GM23338 (cell line): ENCODE measurements at regions not wholly inside any gene's neighbourhood (a gene's known extent, or its start where the extent isn't known, plus 50 kb on each side); places are given as distances from the start of the nearest gene placed in this dataset.

ENCODE experiments used
- ATAC-seq: fragments of 200-7000 bp; cut with Tn5 transposase; 3 replicates; pipeline ENCODE4 v1.9.1; 2020
- DNase-seq: peaks from one replicate; pipeline ENCODE4 v3.0.0-alpha.2; 2015; ENCODE audit warnings: low spot score
- H2AFZ ChIP-seq: fragments of 200-600 bp; sonication (generic); 2 replicates; pipeline ENCODE4 v1.8.0; 2016; ENCODE audit warnings: antibody characterized with exemption, mild to moderate bottlenecking, moderate library complexity
- H3F3A ChIP-seq: fragments of 200-600 bp; sonication (generic); replicated peaks from 2 replicates; pipeline ENCODE4 v1.8.0; 2017; ENCODE audit warnings: antibody characterized with exemption, mixed run types, low read depth
- H3K27ac ChIP-seq: fragments of 200-600 bp; sonication (generic); 2 replicates; pipeline ENCODE4 v1.6.1; 2016; ENCODE audit warnings: low read depth
- H3K27me3 ChIP-seq: fragments of 200-600 bp; sonication (generic); 2 replicates; pipeline ENCODE4 v1.8.0; 2016; ENCODE audit warnings: mild to moderate bottlenecking, mixed run types, moderate library complexity; ENCODE audit not compliant: insufficient read depth
- H3K36me3 ChIP-seq: fragments of 200-600 bp; sonication (generic); 2 replicates; pipeline ENCODE4 v1.8.0; 2016; ENCODE audit warnings: mild to moderate bottlenecking; ENCODE audit not compliant: insufficient read depth
- H3K4me1 ChIP-seq: fragments of 200-600 bp; sonication (generic); 2 replicates; pipeline ENCODE4 v1.8.0; 2016; ENCODE audit warnings: mild to moderate bottlenecking, moderate library complexity; ENCODE audit not compliant: insufficient read depth
- H3K4me2 ChIP-seq: fragments of 200-600 bp; sonication (generic); 2 replicates; pipeline ENCODE4 v1.7.1; 2017; ENCODE audit warnings: mixed run types
- H3K4me3 ChIP-seq: fragments of 200-600 bp; sonication (generic); 2 replicates; pipeline ENCODE4 v1.6.1; 2016; ENCODE audit warnings: mixed run types
- H3K79me2 ChIP-seq: fragments of 200-600 bp; sonication (generic); replicated peaks from 2 replicates; pipeline ENCODE4 v1.8.0; 2017; ENCODE audit warnings: mild to moderate bottlenecking; ENCODE audit not compliant: insufficient read depth
- H3K9me2 ChIP-seq: fragments of 200-600 bp; sonication (generic); 2 replicates; pipeline ENCODE4 v1.8.0; 2017; ENCODE audit not compliant: insufficient read depth
- H4K20me1 ChIP-seq: fragments of 200-600 bp; sonication (generic); replicated peaks from 2 replicates; pipeline ENCODE4 v1.8.0; 2017; ENCODE audit warnings: mild to moderate bottlenecking; ENCODE audit not compliant: insufficient read depth
- H3K27ac Mint-ChIP-seq: 2 replicates; pipeline ENCODE4 v1.8.0; 2020; ENCODE audit warnings: inconsistent platforms, mild to moderate bottlenecking, moderate library complexity, mixed read lengths
- H3K27me3 Mint-ChIP-seq: 3 replicates; pipeline ENCODE4 v1.8.0; 2022; ENCODE audit warnings: low read depth, mild to moderate bottlenecking, moderate library complexity, mixed read lengths, inconsistent platforms; ENCODE audit not compliant: insufficient read depth, poor library complexity
- H3K36me3 Mint-ChIP-seq: 3 replicates; pipeline ENCODE4 v1.8.0; 2021; ENCODE audit warnings: low read depth, mild to moderate bottlenecking, inconsistent platforms, moderate library complexity, mixed read lengths
- H3K4me1 Mint-ChIP-seq: 3 replicates; pipeline ENCODE4 v1.8.0; 2020; ENCODE audit warnings: mild to moderate bottlenecking, inconsistent platforms, mixed read lengths
- H3K4me3 Mint-ChIP-seq: 3 replicates; pipeline ENCODE4 v1.8.0; 2021; ENCODE audit warnings: moderate library complexity, mild to moderate bottlenecking, inconsistent platforms, mixed read lengths
- H3K9me3 Mint-ChIP-seq: 3 replicates; pipeline ENCODE4 v1.8.0; 2020; ENCODE audit warnings: moderate library complexity, mild to moderate bottlenecking, inconsistent platforms, mixed read lengths
- CREB1 ChIP-seq: fragments of 250-450 bp; sonication (Bioruptor Pico); IDR thresholded peaks from 2 replicates; pipeline ENCODE4 v1.5.0; 2020; ENCODE audit warnings: low read depth, mild to moderate bottlenecking, moderate library complexity
- EZH2 ChIP-seq: fragments of 200-600 bp; sonication (generic); IDR thresholded peaks from one replicate; pipeline ENCODE4 v1.8.0; 2017; ENCODE audit warnings: antibody characterized with exemption, mild to moderate bottlenecking, low read depth; ENCODE audit not compliant: unreplicated experiment
- EZH2phosphoT487 ChIP-seq: fragments of 200-600 bp; sonication (generic); IDR thresholded peaks from one replicate; pipeline ENCODE4 v1.8.1; 2018; ENCODE audit warnings: antibody characterized with exemption; ENCODE audit not compliant: unreplicated experiment
- JUNB ChIP-seq: IDR thresholded peaks from one replicate; pipeline ENCODE4 v1.6.1; 2016; ENCODE audit warnings: antibody characterized with exemption; ENCODE audit not compliant: unreplicated experiment
- NANOG ChIP-seq: IDR thresholded peaks from 2 replicates; pipeline ENCODE4 v1.6.1; 2016; ENCODE audit warnings: antibody characterized with exemption, borderline replicate concordance
- POLR2AphosphoS5 ChIP-seq: IDR thresholded peaks from 2 replicates; pipeline ENCODE4 v1.6.1; 2016; ENCODE audit warnings: antibody characterized with exemption, low read depth
- STAT1 ChIP-seq: IDR thresholded peaks from one replicate; pipeline ENCODE4 v1.6.1; 2016; ENCODE audit warnings: antibody characterized with exemption; ENCODE audit not compliant: unreplicated experiment
- ZNF114 ChIP-seq: fragments of 250-450 bp; sonication (Bioruptor Pico); IDR thresholded peaks from 2 replicates; pipeline ENCODE4 v1.5.0; 2020; ENCODE audit warnings: mild to moderate bottlenecking, moderate library complexity
- ZNF331 ChIP-seq: fragments of 250-450 bp; sonication (Bioruptor Pico); IDR thresholded peaks from 2 replicates; pipeline ENCODE4 v1.5.0; 2020; ENCODE audit warnings: low read depth, mild to moderate bottlenecking, moderate library complexity
- TF ChIP-seq, protein P1 (sequence below): IDR thresholded peaks from one replicate; pipeline ENCODE4 v1.6.1; 2018; ENCODE audit warnings: antibody characterized with exemption; ENCODE audit not compliant: unreplicated experiment
- TF ChIP-seq, protein P2 (sequence below), 2 experiments: fragments of 200-600 bp in 1 of 2; sonication (generic) in 1 of 2; conservative IDR thresholded peaks; 2 replicates each; pipeline versions ENCODE4 v1.5.1 to v1.6.1; 2016 to 2017; ENCODE audit warnings: antibody characterized with exemption in 2 of 2, low read depth in 2 of 2, mild to moderate bottlenecking in 2 of 2, moderate library complexity in 1 of 2
- TF ChIP-seq, protein P3 (sequence below): fragments of 250-450 bp; sonication (Bioruptor Pico); IDR thresholded peaks from 2 replicates; pipeline ENCODE4 v1.5.0; 2020; ENCODE audit warnings: mild to moderate bottlenecking, moderate library complexity
- TF ChIP-seq, protein P4 (sequence below): IDR thresholded peaks from 2 replicates; pipeline ENCODE4 v1.6.1; 2016; ENCODE audit warnings: antibody characterized with exemption

DNA sequence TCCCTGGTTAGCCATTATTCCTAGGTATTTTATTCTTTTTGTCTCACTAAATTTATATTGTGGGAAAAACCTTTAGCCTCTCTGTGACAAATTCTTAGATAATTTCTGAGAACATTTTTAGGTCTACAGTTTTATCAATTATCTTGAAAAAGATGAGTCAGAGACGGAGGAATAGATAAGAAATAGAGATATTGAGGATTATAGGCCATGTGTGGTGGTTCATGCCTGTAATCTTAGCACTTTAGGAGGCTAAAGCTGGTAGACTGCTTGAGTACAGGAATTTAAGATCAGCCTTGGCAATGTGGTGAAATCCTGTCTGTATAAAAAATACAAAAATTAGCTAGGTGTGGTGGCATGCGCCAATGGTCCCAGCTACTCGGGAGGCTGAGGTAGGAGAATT lies 960.2 kb downstream of the SQOR start:
- no peaks in the 10 kb centered on the region; the same call in none of the 2 replicates for H3K9me2 ChIP-seq
- no peaks in the 10 kb centered on the region for H3K79me2 ChIP-seq
- no peaks in the 10 kb centered on the region for H3K4me1 ChIP-seq
- Mint-ChIP-seq H3K9me3 (peaks cover 48% of the 10 kb centered on the region), H3K27me3 (no peaks in the 10 kb centered on the region), H3K4me3 (no peak overlapping the region), H3K27ac (no peak overlapping the region), H3K36me3 (no peaks in the 10 kb centered on the region), H3K4me1 (no peaks in the 10 kb centered on the region)
- no peak overlapping the region for H3K4me2 ChIP-seq
- no peak overlapping the region for H3K27ac ChIP-seq
- TF ChIP-seq EZH2 (no peak), POLR2AphosphoS5 (no peak), ZNF331 (CRISPR knock-in tag) (no peak), JUNB (no peak), NANOG (no peak), STAT1 (no peak), EZH2phosphoT487 (no peak), CREB1 (no peak), ZNF114 (CRISPR knock-in tag) (no peak)
- TF ChIP-seq, protein P1, sequence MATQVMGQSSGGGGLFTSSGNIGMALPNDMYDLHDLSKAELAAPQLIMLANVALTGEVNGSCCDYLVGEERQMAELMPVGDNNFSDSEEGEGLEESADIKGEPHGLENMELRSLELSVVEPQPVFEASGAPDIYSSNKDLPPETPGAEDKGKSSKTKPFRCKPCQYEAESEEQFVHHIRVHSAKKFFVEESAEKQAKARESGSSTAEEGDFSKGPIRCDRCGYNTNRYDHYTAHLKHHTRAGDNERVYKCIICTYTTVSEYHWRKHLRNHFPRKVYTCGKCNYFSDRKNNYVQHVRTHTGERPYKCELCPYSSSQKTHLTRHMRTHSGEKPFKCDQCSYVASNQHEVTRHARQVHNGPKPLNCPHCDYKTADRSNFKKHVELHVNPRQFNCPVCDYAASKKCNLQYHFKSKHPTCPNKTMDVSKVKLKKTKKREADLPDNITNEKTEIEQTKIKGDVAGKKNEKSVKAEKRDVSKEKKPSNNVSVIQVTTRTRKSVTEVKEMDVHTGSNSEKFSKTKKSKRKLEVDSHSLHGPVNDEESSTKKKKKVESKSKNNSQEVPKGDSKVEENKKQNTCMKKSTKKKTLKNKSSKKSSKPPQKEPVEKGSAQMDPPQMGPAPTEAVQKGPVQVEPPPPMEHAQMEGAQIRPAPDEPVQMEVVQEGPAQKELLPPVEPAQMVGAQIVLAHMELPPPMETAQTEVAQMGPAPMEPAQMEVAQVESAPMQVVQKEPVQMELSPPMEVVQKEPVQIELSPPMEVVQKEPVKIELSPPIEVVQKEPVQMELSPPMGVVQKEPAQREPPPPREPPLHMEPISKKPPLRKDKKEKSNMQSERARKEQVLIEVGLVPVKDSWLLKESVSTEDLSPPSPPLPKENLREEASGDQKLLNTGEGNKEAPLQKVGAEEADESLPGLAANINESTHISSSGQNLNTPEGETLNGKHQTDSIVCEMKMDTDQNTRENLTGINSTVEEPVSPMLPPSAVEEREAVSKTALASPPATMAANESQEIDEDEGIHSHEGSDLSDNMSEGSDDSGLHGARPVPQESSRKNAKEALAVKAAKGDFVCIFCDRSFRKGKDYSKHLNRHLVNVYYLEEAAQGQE = no peak
- TF ChIP-seq, protein P2, sequence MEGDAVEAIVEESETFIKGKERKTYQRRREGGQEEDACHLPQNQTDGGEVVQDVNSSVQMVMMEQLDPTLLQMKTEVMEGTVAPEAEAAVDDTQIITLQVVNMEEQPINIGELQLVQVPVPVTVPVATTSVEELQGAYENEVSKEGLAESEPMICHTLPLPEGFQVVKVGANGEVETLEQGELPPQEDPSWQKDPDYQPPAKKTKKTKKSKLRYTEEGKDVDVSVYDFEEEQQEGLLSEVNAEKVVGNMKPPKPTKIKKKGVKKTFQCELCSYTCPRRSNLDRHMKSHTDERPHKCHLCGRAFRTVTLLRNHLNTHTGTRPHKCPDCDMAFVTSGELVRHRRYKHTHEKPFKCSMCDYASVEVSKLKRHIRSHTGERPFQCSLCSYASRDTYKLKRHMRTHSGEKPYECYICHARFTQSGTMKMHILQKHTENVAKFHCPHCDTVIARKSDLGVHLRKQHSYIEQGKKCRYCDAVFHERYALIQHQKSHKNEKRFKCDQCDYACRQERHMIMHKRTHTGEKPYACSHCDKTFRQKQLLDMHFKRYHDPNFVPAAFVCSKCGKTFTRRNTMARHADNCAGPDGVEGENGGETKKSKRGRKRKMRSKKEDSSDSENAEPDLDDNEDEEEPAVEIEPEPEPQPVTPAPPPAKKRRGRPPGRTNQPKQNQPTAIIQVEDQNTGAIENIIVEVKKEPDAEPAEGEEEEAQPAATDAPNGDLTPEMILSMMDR (conservative IDR thresholded peaks at IDR 0.05; ENCODE audit: low read depth in 2 of 2) = no peak
- TF ChIP-seq, protein P3, sequence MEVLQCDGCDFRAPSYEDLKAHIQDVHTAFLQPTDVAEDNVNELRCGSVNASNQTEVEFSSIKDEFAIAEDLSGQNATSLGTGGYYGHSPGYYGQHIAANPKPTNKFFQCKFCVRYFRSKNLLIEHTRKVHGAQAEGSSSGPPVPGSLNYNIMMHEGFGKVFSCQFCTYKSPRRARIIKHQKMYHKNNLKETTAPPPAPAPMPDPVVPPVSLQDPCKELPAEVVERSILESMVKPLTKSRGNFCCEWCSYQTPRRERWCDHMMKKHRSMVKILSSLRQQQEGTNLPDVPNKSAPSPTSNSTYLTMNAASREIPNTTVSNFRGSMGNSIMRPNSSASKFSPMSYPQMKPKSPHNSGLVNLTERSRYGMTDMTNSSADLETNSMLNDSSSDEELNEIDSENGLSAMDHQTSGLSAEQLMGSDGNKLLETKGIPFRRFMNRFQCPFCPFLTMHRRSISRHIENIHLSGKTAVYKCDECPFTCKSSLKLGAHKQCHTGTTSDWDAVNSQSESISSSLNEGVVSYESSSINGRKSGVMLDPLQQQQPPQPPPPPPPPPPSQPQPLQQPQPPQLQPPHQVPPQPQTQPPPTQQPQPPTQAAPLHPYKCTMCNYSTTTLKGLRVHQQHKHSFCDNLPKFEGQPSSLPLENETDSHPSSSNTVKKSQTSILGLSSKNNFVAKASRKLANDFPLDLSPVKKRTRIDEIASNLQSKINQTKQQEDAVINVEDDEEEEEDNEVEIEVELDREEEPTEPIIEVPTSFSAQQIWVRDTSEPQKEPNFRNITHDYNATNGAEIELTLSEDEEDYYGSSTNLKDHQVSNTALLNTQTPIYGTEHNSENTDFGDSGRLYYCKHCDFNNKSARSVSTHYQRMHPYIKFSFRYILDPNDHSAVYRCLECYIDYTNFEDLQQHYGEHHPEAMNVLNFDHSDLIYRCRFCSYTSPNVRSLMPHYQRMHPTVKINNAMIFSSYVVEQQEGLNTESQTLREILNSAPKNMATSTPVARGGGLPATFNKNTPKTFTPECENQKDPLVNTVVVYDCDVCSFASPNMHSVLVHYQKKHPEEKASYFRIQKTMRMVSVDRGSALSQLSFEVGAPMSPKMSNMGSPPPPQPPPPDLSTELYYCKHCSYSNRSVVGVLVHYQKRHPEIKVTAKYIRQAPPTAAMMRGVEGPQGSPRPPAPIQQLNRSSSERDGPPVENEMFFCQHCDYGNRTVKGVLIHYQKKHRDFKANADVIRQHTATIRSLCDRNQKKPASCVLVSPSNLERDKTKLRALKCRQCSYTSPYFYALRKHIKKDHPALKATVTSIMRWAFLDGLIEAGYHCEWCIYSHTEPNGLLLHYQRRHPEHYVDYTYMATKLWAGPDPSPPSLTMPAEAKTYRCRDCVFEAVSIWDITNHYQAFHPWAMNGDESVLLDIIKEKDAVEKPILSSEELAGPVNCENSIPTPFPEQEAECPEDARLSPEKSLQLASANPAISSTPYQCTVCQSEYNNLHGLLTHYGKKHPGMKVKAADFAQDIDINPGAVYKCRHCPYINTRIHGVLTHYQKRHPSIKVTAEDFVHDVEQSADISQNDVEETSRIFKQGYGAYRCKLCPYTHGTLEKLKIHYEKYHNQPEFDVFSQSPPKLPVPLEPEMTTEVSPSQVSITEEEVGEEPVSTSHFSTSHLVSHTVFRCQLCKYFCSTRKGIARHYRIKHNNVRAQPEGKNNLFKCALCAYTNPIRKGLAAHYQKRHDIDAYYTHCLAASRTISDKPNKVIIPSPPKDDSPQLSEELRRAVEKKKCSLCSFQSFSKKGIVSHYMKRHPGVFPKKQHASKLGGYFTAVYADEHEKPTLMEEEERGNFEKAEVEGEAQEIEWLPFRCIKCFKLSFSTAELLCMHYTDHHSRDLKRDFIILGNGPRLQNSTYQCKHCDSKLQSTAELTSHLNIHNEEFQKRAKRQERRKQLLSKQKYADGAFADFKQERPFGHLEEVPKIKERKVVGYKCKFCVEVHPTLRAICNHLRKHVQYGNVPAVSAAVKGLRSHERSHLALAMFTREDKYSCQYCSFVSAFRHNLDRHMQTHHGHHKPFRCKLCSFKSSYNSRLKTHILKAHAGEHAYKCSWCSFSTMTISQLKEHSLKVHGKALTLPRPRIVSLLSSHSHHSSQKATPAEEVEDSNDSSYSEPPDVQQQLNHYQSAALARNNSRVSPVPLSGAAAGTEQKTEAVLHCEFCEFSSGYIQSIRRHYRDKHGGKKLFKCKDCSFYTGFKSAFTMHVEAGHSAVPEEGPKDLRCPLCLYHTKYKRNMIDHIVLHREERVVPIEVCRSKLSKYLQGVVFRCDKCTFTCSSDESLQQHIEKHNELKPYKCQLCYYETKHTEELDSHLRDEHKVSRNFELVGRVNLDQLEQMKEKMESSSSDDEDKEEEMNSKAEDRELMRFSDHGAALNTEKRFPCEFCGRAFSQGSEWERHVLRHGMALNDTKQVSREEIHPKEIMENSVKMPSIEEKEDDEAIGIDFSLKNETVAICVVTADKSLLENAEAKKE (CRISPR knock-in tag) = no peak
- TF ChIP-seq, protein P4, sequence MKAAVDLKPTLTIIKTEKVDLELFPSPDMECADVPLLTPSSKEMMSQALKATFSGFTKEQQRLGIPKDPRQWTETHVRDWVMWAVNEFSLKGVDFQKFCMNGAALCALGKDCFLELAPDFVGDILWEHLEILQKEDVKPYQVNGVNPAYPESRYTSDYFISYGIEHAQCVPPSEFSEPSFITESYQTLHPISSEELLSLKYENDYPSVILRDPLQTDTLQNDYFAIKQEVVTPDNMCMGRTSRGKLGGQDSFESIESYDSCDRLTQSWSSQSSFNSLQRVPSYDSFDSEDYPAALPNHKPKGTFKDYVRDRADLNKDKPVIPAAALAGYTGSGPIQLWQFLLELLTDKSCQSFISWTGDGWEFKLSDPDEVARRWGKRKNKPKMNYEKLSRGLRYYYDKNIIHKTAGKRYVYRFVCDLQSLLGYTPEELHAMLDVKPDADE = no peak
- no peak overlapping the region for H3K4me3 ChIP-seq
- H3K36me3 ChIP-seq = no peaks in the 10 kb centered on the region
- no peaks in the 10 kb centered on the region for H3F3A ChIP-seq
- H2AFZ ChIP-seq = no peak overlapping the region
- H4K20me1 ChIP-seq = no peaks in the 10 kb centered on the region
- no peaks in the 10 kb centered on the region for H3K27me3 ChIP-seq
- DNase-seq (no peak), ATAC-seq (no peak)
